ENCODE measurements at regions not wholly inside any gene's neighbourhood (a gene's known extent, or its start where the extent isn't known, plus 50 kb on each side); places are given as distances from the start of the nearest gene placed in this dataset.

DNA sequence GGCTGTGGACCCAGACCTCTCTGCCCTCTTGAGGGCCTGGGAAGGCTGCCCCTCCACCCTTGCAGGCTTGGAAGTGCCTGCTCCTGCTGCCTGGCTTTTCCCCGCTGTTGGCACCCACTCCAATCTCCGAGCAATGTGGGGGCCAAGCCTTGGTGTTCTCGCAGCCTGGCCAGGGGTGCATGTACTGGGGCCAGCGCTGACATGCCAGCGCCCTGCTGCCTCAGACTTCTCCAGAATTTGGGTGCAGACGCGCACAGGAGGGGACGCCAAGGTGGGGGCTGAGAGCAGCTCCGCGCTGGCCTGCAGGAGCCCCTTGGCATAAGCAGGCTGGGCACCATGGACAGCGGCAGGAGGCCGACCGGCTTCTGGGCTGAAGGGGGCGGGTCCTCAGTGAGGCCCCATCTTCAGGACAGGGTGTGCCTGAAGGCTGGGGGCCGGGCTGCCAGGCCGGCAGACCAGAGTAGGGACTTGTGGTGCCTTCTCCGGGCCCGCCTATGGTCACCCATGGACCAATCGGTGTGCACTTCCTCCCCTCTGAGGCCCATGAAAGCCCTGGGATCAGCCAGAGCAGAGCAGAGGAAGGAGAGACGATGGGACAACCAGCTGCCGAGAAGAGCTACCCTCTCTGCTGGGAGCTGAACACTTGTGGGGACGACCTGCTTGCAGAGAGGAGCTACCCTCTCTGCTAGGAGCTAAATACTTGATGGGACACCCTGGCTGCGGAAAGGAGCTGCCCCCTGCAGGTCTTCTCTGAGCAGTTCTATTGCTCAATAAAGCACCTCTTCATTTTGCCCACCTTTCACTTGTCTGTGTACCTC lies 118.3 kb downstream of the DNAAF6 start:
- Mint-ChIP-seq H3K27ac (no peak overlapping the region), H3K9me3 (no peaks in the 10 kb centered on the region), H3K27me3 (no peaks in the 10 kb centered on the region), H3K4me1 (ENCODE audit: low read depth) (no peaks in the 10 kb centered on the region), H3K36me3 (ENCODE audit: low read depth) (no peaks in the 10 kb centered on the region), H3K4me3 (no peak overlapping the region)
- ChIA-PET POLR2A (no interaction called here), CTCF (interaction anchor here (1.0 kb wide), 2 partner anchors 30 to 326 kb away, joined by 4 to 8 read pairs; no protein-coding TSS in a partner anchor)
- DNase-seq (peak; percentile 19), ATAC-seq (peak; percentile 53)
- intact Hi-C loops (cut with micrococcal nuclease): no loop called here
- TF ChIP-seq, protein P1, sequence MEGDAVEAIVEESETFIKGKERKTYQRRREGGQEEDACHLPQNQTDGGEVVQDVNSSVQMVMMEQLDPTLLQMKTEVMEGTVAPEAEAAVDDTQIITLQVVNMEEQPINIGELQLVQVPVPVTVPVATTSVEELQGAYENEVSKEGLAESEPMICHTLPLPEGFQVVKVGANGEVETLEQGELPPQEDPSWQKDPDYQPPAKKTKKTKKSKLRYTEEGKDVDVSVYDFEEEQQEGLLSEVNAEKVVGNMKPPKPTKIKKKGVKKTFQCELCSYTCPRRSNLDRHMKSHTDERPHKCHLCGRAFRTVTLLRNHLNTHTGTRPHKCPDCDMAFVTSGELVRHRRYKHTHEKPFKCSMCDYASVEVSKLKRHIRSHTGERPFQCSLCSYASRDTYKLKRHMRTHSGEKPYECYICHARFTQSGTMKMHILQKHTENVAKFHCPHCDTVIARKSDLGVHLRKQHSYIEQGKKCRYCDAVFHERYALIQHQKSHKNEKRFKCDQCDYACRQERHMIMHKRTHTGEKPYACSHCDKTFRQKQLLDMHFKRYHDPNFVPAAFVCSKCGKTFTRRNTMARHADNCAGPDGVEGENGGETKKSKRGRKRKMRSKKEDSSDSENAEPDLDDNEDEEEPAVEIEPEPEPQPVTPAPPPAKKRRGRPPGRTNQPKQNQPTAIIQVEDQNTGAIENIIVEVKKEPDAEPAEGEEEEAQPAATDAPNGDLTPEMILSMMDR (IDR thresholded peaks at IDR 0.05): no peak

DNA sequence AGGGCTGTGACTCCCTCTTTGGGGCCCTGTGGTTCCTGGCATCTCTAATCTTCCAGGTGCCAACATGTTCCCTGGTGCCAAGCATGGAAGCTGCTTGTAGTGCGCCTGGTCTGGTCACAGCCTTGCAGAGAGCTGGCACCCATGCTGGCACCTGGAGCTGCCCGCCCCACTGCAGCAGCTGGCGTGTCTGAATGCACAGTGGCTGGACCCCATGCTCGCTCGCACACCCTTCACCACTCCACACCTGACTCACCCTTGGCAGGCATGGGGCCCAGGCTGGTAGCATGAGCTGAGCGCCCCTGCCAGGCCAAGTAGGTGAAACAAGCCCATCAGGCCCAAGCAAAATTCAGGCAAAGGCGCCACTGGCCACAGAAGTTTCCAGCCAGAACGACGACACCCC lies 119.1 kb downstream of the DNAAF6 start:
- Mint-ChIP-seq H3K36me3 (ENCODE audit: low read depth) (no peaks in the 10 kb centered on the region), H3K27me3 (no peaks in the 10 kb centered on the region), H3K4me3 (no peak overlapping the region), H3K27ac (no peak overlapping the region), H3K4me1 (ENCODE audit: low read depth) (no peaks in the 10 kb centered on the region), H3K9me3 (no peaks in the 10 kb centered on the region)
- no peak for DNase-seq
- CTCF ChIA-PET: interaction anchor here (1.0 kb wide), 2 partner anchors 29 to 327 kb away, joined by 4 to 8 read pairs; no protein-coding TSS in a partner anchor
- TF ChIP-seq, protein P1 (IDR thresholded peaks at IDR 0.05): no peak
- POLR2A ChIA-PET: no interaction called here
- intact Hi-C loops (cut with micrococcal nuclease): no loop called here
- ATAC-seq: no peak

DNA sequence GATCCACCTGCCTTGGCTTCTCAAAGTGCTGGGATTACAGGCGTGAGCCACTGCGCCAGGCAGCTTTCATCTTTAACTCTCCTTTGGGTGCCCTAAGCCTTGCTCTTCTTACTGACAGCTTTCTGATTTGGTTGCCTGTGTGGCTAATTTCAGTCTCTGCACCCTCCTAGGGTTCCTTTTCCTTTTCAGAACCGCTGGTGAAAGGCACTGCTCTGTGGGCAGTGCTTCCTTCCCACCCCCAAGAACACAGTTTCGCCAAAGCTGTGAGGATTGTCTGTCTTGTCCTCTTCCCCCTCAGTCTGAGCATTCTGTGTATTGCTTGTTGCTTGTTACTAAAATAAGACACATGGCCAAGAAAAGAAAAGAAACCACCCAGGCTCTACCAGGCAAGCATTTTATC lies 101.4 kb upstream of the FRMPD3 start:
- CTCF ChIA-PET: no interaction called here
- intact Hi-C loops (cut with micrococcal nuclease): no loop called here
- no peak overlapping the region for H3K4me3 Mint-ChIP-seq
- peaks cover 2% of the 10 kb centered on the region for H3K27me3 Mint-ChIP-seq
- ATAC-seq (no peak), DNase-seq (no peak)
- H3K36me3 Mint-ChIP-seq (ENCODE audit: low read depth): no peaks in the 10 kb centered on the region
- no peaks in the 10 kb centered on the region for H3K4me1 Mint-ChIP-seq (ENCODE audit: low read depth)
- TF ChIP-seq, protein P1 (IDR thresholded peaks at IDR 0.05): no peak
- POLR2A ChIA-PET: no interaction called here
- H3K27ac Mint-ChIP-seq: no peak overlapping the region
- H3K9me3 Mint-ChIP-seq: no peaks in the 10 kb centered on the region

DNA sequence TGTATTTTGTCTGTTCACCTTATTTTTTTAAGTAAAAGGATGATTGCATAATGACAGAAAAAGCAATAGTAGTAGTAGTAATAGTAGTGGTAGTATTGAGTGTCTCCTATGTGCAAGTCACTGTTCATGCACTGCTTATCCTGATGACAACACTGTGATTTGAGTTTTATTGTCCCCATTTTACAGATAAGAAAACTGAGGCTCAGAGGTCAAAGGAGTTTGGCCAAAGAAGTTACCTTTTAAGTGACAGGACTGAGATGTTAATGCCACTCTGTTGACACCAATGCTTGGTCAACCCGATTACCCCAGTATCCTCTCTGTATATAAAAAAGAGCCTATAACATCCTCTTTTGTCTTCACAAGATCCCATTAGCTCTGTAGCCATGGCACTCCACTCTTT lies 100.5 kb upstream of the FRMPD3 start:
- Mint-ChIP-seq H3K27me3 (peaks cover 5% of the 10 kb centered on the region), H3K9me3 (no peaks in the 10 kb centered on the region), H3K4me1 (ENCODE audit: low read depth) (no peaks in the 10 kb centered on the region), H3K36me3 (ENCODE audit: low read depth) (no peaks in the 10 kb centered on the region), H3K4me3 (no peak overlapping the region), H3K27ac (no peak overlapping the region)
- no peak for ATAC-seq
- ChIA-PET CTCF (no interaction called here), POLR2A (no interaction called here)
- TF ChIP-seq, protein P1 (IDR thresholded peaks at IDR 0.05): no peak
- DNase-seq: no peak
- intact Hi-C loops (cut with micrococcal nuclease): no loop called here

DNA sequence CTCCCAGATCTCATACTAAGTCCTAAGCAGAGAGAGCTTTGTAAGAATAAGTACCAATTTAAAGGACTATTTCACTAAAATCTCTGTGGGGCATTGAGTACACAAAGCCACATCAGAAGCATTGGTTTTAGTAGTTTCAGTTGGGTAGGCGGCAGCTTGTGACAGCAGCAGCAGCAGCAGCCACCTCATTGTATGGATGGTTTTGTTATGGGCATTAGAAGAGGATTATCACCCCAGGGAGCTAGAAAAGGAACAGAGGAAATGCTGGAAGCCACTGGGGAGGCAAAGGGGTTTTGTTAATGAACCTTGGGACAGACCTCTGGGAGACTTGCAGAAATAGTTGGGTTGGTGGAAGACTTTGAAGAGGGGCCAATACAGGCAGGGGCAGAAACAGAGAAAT lies 93.9 kb upstream of the FRMPD3 start:
- Mint-ChIP-seq H3K4me1 (ENCODE audit: low read depth) (no peaks in the 10 kb centered on the region), H3K4me3 (no peak overlapping the region), H3K36me3 (ENCODE audit: low read depth) (no peaks in the 10 kb centered on the region), H3K27me3 (peaks cover 17% of the 10 kb centered on the region), H3K9me3 (no peaks in the 10 kb centered on the region), H3K27ac (no peak overlapping the region)
- ATAC-seq (no peak), DNase-seq (no peak)
- intact Hi-C loops (cut with micrococcal nuclease): no loop called here
- ChIA-PET CTCF (no interaction called here), POLR2A (no interaction called here)
- TF ChIP-seq, protein P1 (IDR thresholded peaks at IDR 0.05): no peak
